Sigmoid colon (tissue), 6 donors: ENCODE measurements at regions not wholly inside any gene's neighbourhood (a gene's known extent, or its start where the extent isn't known, plus 50 kb on each side); places are given as distances from the start of the nearest gene placed in this dataset.

Experiments
- DNase-seq: peaks from one replicate; pipeline ENCODE4 v3.0.0-alpha.2; 2019
- H3K27ac ChIP-seq, 4 donors: fragments of 200-600 bp; sonication (generic); one replicate each; pipeline ENCODE4 v1.5.1; 2016 to 2019; ENCODE audit warnings: mild to moderate bottlenecking in 1 of 4
- H3K27me3 ChIP-seq, 3 donors: fragments of 200-600 bp; sonication (generic); one replicate each; pipeline ENCODE4 v1.5.1; 2019; ENCODE audit warnings: mild to moderate bottlenecking in 1 of 3
- H3K36me3 ChIP-seq, 4 donors: fragments of 200-600 bp; sonication (generic); one replicate each; pipeline ENCODE4 v1.5.1; 2016 to 2019
- H3K4me1 ChIP-seq, 4 donors: fragments of 200-600 bp; sonication (generic); one replicate each; pipeline ENCODE4 v1.5.1; 2017 to 2019
- H3K4me3 ChIP-seq, 4 donors: fragments of 200-600 bp; sonication (generic); one replicate each; pipeline ENCODE4 v1.5.1; 2017 to 2019; ENCODE audit warnings: mild to moderate bottlenecking in 2 of 4, moderate library complexity in 1 of 4
- H3K9me3 ChIP-seq, 4 donors: fragments of 200-600 bp in 3 of 4; sonication (generic) in 3 of 4; one replicate each; pipeline versions ENCODE4 v1.5.1 to v1.6.1; 2013 to 2019
- CTCF ChIP-seq, 4 experiments: fragments of 450-650 bp in 3 of 4; fragments of 200-600 bp in 1 of 4; IDR thresholded peaks; one replicate each; pipeline ENCODE4 v1.5.1; 2016 to 2019; ENCODE audit warnings: antibody characterized with exemption in 4 of 4, mild to moderate bottlenecking in 3 of 4, moderate library complexity in 2 of 4
- EP300 ChIP-seq, 4 donors: sonication (generic); formaldehyde crosslinking; IDR thresholded peaks; one replicate each; pipeline ENCODE4 v1.6.1; 2017; ENCODE audit warnings: antibody characterized with exemption in 4 of 4
- POLR2A ChIP-seq, 2 donors: fragments of 450-650 bp; IDR thresholded peaks; one replicate each; pipeline ENCODE4 v1.6.1; 2016; ENCODE audit warnings: antibody characterized with exemption in 2 of 2, mild to moderate bottlenecking in 2 of 2, moderate library complexity in 2 of 2
- POLR2AphosphoS5 ChIP-seq, 4 donors: sonication (generic); formaldehyde crosslinking; IDR thresholded peaks; one replicate each; pipeline ENCODE4 v1.6.1; 2017; ENCODE audit warnings: antibody characterized with exemption in 4 of 4
- WGBS, 2 donors: extraction: QIAGEN DNeasy Blood & Tissue Kit; methylation state at CpG; one replicate each; pipeline ENCODE4 v1.1.7; 2013; 5-methylcytosine and 5-hydroxymethylcytosine counted together
- intact Hi-C: fragments of 100-400 bp; cut with DNase I; formaldehyde crosslinking; loops from one replicate; pipeline ENCODE4 v1.15.1; 2023
- donor health status: healthy with polysubstance abuse.
- donor health status: healthy.

DNA sequence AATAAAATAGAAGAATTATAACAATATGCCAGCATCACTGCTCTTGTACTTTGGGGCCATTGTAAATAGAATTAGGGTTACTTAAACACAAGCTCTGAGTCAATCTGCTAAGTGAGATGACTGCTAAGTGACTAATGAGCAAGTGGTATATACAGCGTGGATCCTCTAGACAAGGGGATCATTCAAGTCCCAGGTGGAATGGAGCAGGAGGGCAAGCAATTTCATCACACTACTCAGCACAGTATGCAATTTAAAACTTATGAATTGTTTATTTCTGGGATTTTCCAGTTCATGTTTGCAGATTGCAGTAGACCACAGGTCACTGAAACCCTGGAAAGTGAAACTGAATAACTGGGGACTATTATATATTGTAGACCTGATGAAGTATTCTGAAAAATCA is 235.3 kb downstream of the BTBD3 start:
- intact Hi-C loops, result no loop called here
- Histone ChIP-seq H3K27ac (no peak overlapping the region), H3K36me3 (no peaks in the 10 kb centered on the region), H3K27me3 (no peaks in the 10 kb centered on the region), H3K4me3 (no peak overlapping the region), H3K4me1 (no peaks in the 10 kb centered on the region), H3K9me3 (no peaks in the 10 kb centered on the region)
- DNase-seq, result no peak
- TF ChIP-seq POLR2A (IDR thresholded peaks at IDR 0.05) (no peak), POLR2AphosphoS5 (IDR thresholded peaks at IDR 0.05) (no peak), CTCF (IDR thresholded peaks at IDR 0.05) (no peak), EP300 (IDR thresholded peaks at IDR 0.05) (no peak)
- 50 to 65% methylated on average over 1 of the region's 1 CpG for WGBS, 2 donors

DNA sequence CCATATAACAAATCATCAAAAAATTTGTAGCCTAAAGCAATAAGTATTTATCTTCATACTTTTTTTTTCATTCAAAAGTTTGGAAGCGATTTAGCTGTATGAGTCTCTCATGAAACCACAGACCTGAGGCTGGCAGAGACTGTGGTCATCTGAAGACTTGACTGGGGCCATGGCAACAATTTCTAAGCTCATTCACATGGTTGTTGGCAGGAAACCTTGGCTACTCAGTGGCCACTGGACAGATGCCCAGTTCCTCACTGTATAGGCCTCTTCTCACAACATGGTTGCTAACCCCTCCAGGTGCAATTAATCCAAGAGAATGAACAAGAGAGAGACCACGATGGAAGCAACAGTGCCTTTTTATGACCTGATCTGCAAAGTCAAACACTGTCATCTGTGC is 235.9 kb downstream of the BTBD3 start:
- H3K9me3 ChIP-seq, result no peaks in the 10 kb centered on the region
- H3K4me3 ChIP-seq, result no peak overlapping the region
- WGBS, 2 donors, result 75 to 83% methylated on average over 2 of the region's 2 CpGs
- TF ChIP-seq POLR2AphosphoS5 (IDR thresholded peaks at IDR 0.05) (no peak), CTCF (IDR thresholded peaks at IDR 0.05) (no peak), POLR2A (IDR thresholded peaks at IDR 0.05) (no peak), EP300 (IDR thresholded peaks at IDR 0.05) (no peak)
- H3K4me1 ChIP-seq, result no peaks in the 10 kb centered on the region
- intact Hi-C loops, result no loop called here
- DNase-seq, result no peak
- no peaks in the 10 kb centered on the region for H3K36me3 ChIP-seq
- H3K27me3 ChIP-seq, result no peaks in the 10 kb centered on the region
- no peak overlapping the region for H3K27ac ChIP-seq

DNA sequence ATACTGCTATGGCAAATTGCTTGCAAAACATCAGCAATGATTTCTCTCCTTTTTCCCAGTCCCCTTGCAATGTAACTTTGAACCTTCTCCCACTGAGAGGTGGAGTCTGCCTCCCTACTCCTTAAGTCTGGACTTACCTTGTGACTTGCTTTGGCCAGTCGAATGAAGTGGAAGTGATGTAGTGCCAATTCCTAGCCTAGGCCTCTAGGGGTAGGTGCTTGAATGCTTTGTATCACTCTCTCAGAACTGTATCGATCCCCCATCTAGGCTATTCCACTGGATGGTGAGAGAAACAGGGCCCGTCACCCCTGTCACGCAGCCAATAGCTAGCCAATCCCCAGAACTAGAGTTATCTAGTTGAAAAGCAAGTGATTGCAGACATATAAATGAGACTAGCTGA is 238.6 kb downstream of the BTBD3 start:
- TF ChIP-seq POLR2AphosphoS5 (IDR thresholded peaks at IDR 0.05), result no peak
- no peaks in the 10 kb centered on the region for H3K27me3 ChIP-seq
- no peak for DNase-seq
- H3K9me3 ChIP-seq, result no peaks in the 10 kb centered on the region
- 89 to 93% methylated on average over 4 of the region's 4 CpGs for WGBS, 2 donors
- H3K27ac ChIP-seq, result no peak overlapping the region
- H3K4me1 ChIP-seq, result no peaks in the 10 kb centered on the region
- no peaks in the 10 kb centered on the region for H3K36me3 ChIP-seq
- H3K4me3 ChIP-seq, result no peak overlapping the region
- intact Hi-C loops, result no loop called here

DNA sequence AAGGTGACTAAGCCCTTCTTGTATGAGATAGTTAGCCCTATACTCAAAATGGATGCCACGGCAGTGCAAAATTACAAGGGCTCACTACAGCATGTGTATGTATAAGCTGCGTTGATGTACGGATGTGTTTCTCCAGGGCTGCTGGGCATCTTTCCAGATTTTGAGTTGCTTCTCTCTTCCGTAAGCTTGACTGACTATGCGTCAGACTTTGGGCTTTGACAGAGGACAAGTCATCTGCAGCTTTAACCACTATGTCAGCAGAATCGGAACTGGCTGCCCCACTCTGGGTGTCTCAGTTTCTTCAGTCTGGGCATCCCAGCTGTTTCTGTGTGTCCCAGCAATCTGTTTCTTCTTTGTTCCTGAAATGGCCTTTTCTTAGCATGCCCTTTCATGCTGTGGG is 241.6 kb downstream of the BTBD3 start:
- 95% methylated on average over 6 of the region's 6 CpGs for WGBS, 2 donors
- TF ChIP-seq POLR2A (IDR thresholded peaks at IDR 0.05) (no peak), EP300 (IDR thresholded peaks at IDR 0.05) (no peak), CTCF (IDR thresholded peaks at IDR 0.05) (no peak), POLR2AphosphoS5 (IDR thresholded peaks at IDR 0.05) (no peak)
- H3K4me1 ChIP-seq, result no peaks in the 10 kb centered on the region
- H3K27ac ChIP-seq, result no peak overlapping the region
- intact Hi-C loops, result no loop called here
- no peaks in the 10 kb centered on the region for H3K9me3 ChIP-seq
- no peak for DNase-seq
- no peaks in the 10 kb centered on the region for H3K27me3 ChIP-seq
- H3K36me3 ChIP-seq, result no peaks in the 10 kb centered on the region
- H3K4me3 ChIP-seq, result no peak overlapping the region

DNA sequence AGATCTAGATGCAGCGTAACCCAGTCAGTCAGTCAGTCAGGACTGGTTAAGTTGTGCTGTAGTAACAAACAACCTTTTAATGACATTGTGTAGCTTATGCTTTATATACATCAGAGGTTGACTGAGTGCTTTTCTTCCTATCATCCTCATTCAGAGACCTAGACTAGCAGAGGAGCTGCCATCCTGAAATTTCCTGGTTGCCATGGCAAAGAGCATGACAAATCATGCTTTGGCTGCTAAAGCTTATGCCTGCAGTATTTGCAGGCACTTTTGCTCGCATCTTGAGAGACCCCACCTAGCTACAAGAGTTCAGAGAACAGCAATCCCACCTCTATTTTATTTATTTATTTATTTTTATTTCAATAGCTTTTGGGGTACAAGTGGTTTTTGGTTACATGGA is 244.0 kb downstream of the BTBD3 start:
- H3K36me3 ChIP-seq, result no peaks in the 10 kb centered on the region
- no peaks in the 10 kb centered on the region for H3K9me3 ChIP-seq
- DNase-seq, result no peak
- no peaks in the 10 kb centered on the region for H3K27me3 ChIP-seq
- intact Hi-C loops, result no loop called here
- no peak for TF ChIP-seq CTCF (IDR thresholded peaks at IDR 0.05)
- no peak for TF ChIP-seq POLR2A (IDR thresholded peaks at IDR 0.05)
- no peak for TF ChIP-seq EP300 (IDR thresholded peaks at IDR 0.05)
- no peak for TF ChIP-seq POLR2AphosphoS5 (IDR thresholded peaks at IDR 0.05)
- no peak overlapping the region for H3K27ac ChIP-seq
- H3K4me1 ChIP-seq, result no peaks in the 10 kb centered on the region
- 94 to 96% methylated on average over 2 of the region's 2 CpGs for WGBS, 2 donors
- no peak overlapping the region for H3K4me3 ChIP-seq
